CD4-positive, CD25-positive, alpha-beta regulatory T cell (primary cell): ENCODE measurements at regions not wholly inside any gene's neighbourhood (a gene's known extent, or its start where the extent isn't known, plus 50 kb on each side); places are given as distances from the start of the nearest gene placed in this dataset.

ENCODE experiments used
- ATAC-seq, 2 donors: fragments of 150-1000 bp; cut with Tn5 transposase; one replicate each; pipeline ENCODE4 v1.10.0; 2021; ENCODE audit warnings: low read depth in 2 of 2, moderate number of reproducible peaks in 2 of 2, moderate library complexity in 1 of 2
- DNase-seq, 3 donors: peaks; one replicate each; pipeline versions ENCODE4 v3.0.0 to v3.0.0-alpha.2; 2012 to 2022; ENCODE audit warnings: mixed read lengths in 1 of 3
- H3K27ac ChIP-seq: one replicate; pipeline ENCODE4 v1.7.0; 2013; ENCODE audit warnings: mild to moderate bottlenecking, low read length; ENCODE audit not compliant: insufficient read depth, poor library complexity, severe bottlenecking
- H3K27me3 ChIP-seq: one replicate; pipeline ENCODE4 v1.7.0; 2013; ENCODE audit warnings: low read length; ENCODE audit not compliant: control insufficient read depth, insufficient read depth
- H3K36me3 ChIP-seq: one replicate; pipeline ENCODE4 v1.7.0; 2013; ENCODE audit warnings: mild to moderate bottlenecking, low read length, moderate library complexity; ENCODE audit not compliant: control insufficient read depth, insufficient read depth
- H3K4me1 ChIP-seq: 2 replicates; pipeline ENCODE4 v1.7.0; 2013; ENCODE audit warnings: mild to moderate bottlenecking, low read length; ENCODE audit not compliant: insufficient read depth, control insufficient read depth, poor library complexity, severe bottlenecking
- H3K4me3 ChIP-seq: one replicate; pipeline ENCODE4 v1.7.0; 2013; ENCODE audit warnings: low read depth, mild to moderate bottlenecking, low read length, moderate library complexity
- H3K9me3 ChIP-seq, 2 experiments: 1 replicate in 1 of 2; 2 replicates in 1 of 2; pipeline ENCODE4 v1.7.0; 2013; ENCODE audit warnings: low read length in 2 of 2, mild to moderate bottlenecking in 1 of 2, moderate library complexity in 1 of 2; ENCODE audit not compliant: control insufficient read depth in 2 of 2
- H3K27ac Mint-ChIP-seq, 3 donors: one replicate each; pipeline ENCODE4 v1.8.0; 2020 to 2022; ENCODE audit warnings: mild to moderate bottlenecking in 3 of 3, mixed read lengths in 3 of 3, moderate library complexity in 2 of 3
- H3K27me3 Mint-ChIP-seq: one replicate; pipeline ENCODE4 v1.8.0; 2022; ENCODE audit warnings: mild to moderate bottlenecking, mixed read lengths
- H3K36me3 Mint-ChIP-seq: one replicate; pipeline ENCODE4 v1.8.0; 2020; ENCODE audit warnings: mixed read lengths
- H3K4me1 Mint-ChIP-seq, 4 donors: one replicate each; pipeline ENCODE4 v1.8.0; 2020 to 2022; ENCODE audit warnings: mixed read lengths in 4 of 4, mild to moderate bottlenecking in 1 of 4
- H3K4me3 Mint-ChIP-seq, 4 donors: one replicate each; pipeline ENCODE4 v1.8.0; 2020 to 2022; ENCODE audit warnings: mild to moderate bottlenecking in 4 of 4, mixed read lengths in 4 of 4, moderate library complexity in 3 of 4
- H3K9me3 Mint-ChIP-seq, 7 donors: one replicate each; pipeline ENCODE4 v1.8.0; 2020 to 2022; ENCODE audit warnings: mixed read lengths in 7 of 7, mild to moderate bottlenecking in 3 of 7, moderate library complexity in 2 of 7

DNA sequence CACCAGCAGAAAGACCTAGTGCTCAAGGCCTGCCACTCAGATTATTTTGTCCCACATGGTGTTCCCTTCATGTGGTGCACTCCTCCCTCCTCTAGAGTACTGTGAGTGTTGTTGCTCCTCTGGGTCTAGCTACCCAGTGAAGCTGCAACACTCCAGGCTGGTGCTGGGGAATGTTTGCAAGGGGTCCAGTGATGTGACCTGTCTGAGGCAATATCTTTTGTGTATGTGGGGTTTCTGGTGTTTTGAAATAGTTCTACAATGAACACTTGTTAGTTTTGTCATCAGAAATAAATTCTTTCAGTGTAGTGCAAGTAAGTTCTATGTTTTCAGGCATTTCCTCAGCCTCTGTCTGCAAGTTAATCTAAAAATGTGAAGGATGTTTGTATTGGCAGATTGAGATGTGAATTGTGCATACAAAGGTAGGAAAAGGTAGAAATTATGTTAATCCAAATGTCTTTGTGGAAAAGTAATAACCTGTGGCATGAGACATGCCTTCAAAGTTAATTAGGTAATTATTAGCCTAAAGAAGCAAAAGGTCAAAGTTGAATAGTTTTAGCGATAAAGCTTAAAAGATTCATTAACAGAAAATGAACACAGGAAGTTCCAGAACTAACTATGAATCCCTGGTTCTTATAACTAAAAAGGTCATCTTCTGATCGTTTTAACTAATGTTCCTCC is 616.8 kb downstream of the LTN1 start:
- Mint-ChIP-seq H3K36me3 (no peaks in the 10 kb centered on the region), H3K4me3 (no peak overlapping the region), H3K27ac (no peak overlapping the region), H3K27me3 (no peaks in the 10 kb centered on the region), H3K9me3 (peaks cover 3 to 28% (median 8%) of the 10 kb centered on the region in 7 donors), H3K4me1 (no peaks in the 10 kb centered on the region)
- no peak overlapping the region for H3K27ac ChIP-seq
- H3K27me3 ChIP-seq = no peaks in the 10 kb centered on the region
- H3K9me3 ChIP-seq = no peaks in the 10 kb centered on the region
- DNase-seq (no peak), ATAC-seq (no peak)
- no peak overlapping the region for H3K4me3 ChIP-seq
- no peaks in the 10 kb centered on the region for H3K4me1 ChIP-seq
- no peaks in the 10 kb centered on the region for H3K36me3 ChIP-seq

GRCh38 chr21:28374881-28375280 is 617.8 kb downstream of the LTN1 start:
- H3K4me3 ChIP-seq = no peak overlapping the region
- H3K27ac Mint-ChIP-seq = no peak overlapping the region
- no peaks in the 10 kb centered on the region for H3K36me3 Mint-ChIP-seq
- H3K9me3 Mint-ChIP-seq = peaks cover 4 to 28% (median 8%) of the 10 kb centered on the region in 7 donors
- no peak overlapping the region for H3K27ac ChIP-seq
- H3K4me1 ChIP-seq = no peaks in the 10 kb centered on the region
- no peaks in the 10 kb centered on the region for H3K9me3 ChIP-seq
- no peak for ATAC-seq
- H3K4me1 Mint-ChIP-seq = no peaks in the 10 kb centered on the region
- H3K27me3 Mint-ChIP-seq = no peaks in the 10 kb centered on the region
- no peak for DNase-seq
- no peak overlapping the region for H3K4me3 Mint-ChIP-seq
- no peaks in the 10 kb centered on the region for H3K27me3 ChIP-seq
- no peaks in the 10 kb centered on the region for H3K36me3 ChIP-seq

DNA sequence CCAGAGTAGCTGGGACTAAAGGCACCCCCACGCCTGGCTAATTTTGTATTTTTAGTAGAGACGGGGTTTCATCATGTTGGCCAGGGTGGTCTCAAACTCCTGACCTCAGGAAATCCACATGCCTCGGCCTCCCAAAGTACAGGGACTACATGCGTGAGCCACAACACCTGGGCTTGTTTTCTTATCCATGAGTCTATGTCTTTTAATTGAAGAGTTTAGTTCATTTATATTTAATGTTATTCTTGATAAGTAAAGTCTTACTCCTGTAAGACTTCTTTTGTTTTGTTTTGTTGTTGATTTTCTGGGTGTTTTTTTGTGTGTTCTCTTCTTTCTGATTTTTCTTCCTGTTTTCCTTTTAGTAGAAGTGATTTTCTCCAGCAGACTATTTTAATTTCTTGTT is 621.0 kb downstream of the LTN1 start:
- ATAC-seq (no peak), DNase-seq (no peak)
- Histone ChIP-seq H3K36me3 (no peaks in the 10 kb centered on the region), H3K9me3 (peaks cover 0 to 5% of the 10 kb centered on the region in 2 experiments), H3K4me3 (no peak overlapping the region), H3K27ac (no peak overlapping the region), H3K27me3 (no peaks in the 10 kb centered on the region), H3K4me1 (no peaks in the 10 kb centered on the region)
- H3K4me1 Mint-ChIP-seq = no peaks in the 10 kb centered on the region
- no peak overlapping the region for H3K27ac Mint-ChIP-seq
- peaks cover 4 to 31% (median 8%) of the 10 kb centered on the region in 7 donors for H3K9me3 Mint-ChIP-seq
- no peaks in the 10 kb centered on the region for H3K27me3 Mint-ChIP-seq
- no peak overlapping the region for H3K4me3 Mint-ChIP-seq
- H3K36me3 Mint-ChIP-seq = no peaks in the 10 kb centered on the region

GRCh38 chr21:28359300-28359699 is 633.4 kb downstream of the LTN1 start:
- no peaks in the 10 kb centered on the region for H3K27me3 Mint-ChIP-seq
- no peak overlapping the region for H3K4me3 Mint-ChIP-seq
- H3K9me3 ChIP-seq = no peaks in the 10 kb centered on the region

GRCh38 chr21:28358702-28359101 is 634.0 kb downstream of the LTN1 start:
- H3K4me1 Mint-ChIP-seq = no peaks in the 10 kb centered on the region
- no peak overlapping the region for H3K27ac Mint-ChIP-seq
- Histone ChIP-seq H3K36me3 (no peaks in the 10 kb centered on the region), H3K4me3 (no peak overlapping the region), H3K27me3 (no peaks in the 10 kb centered on the region), H3K27ac (no peak overlapping the region), H3K9me3 (no peaks in the 10 kb centered on the region), H3K4me1 (no peaks in the 10 kb centered on the region)
- no peak overlapping the region for H3K4me3 Mint-ChIP-seq
- no peak for DNase-seq
- no peaks in the 10 kb centered on the region for H3K9me3 Mint-ChIP-seq
- H3K36me3 Mint-ChIP-seq = no peaks in the 10 kb centered on the region
- no peak for ATAC-seq
- no peaks in the 10 kb centered on the region for H3K27me3 Mint-ChIP-seq

More at GRCh38 chr21:28359300-28359699, 633.4 kb downstream of the LTN1 start:
- Mint-ChIP-seq H3K36me3 (no peaks in the 10 kb centered on the region), H3K4me1 (no peaks in the 10 kb centered on the region), H3K27ac (no peak overlapping the region), H3K9me3 (no peaks in the 10 kb centered on the region)
- Histone ChIP-seq H3K4me3 (no peak overlapping the region), H3K27me3 (no peaks in the 10 kb centered on the region), H3K36me3 (no peaks in the 10 kb centered on the region), H3K4me1 (no peaks in the 10 kb centered on the region), H3K27ac (no peak overlapping the region)
- ATAC-seq = no peak
- DNase-seq = no peak

DNA sequence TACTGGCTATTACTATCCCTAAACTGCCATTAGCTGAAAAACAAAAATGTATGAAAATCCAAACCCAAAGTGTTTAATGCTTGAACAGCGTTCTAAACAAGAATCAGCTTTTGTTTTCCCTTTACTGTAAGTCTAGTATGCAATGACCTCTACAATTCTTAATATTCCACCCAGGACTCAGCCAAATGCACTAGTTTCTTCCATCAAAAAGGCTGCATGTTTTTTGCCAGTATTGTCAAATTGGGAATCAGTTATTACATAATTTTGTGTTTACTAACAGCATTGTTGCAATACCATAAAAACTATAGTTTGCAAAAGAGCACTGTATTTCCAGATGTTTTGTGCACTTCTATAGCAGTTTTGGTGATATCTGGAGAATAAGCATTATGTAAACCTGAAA is 634.5 kb downstream of the LTN1 start:
- H3K27ac Mint-ChIP-seq = no peak overlapping the region
- no peaks in the 10 kb centered on the region for H3K4me1 Mint-ChIP-seq
- Histone ChIP-seq H3K27ac (no peak overlapping the region), H3K4me3 (no peak overlapping the region), H3K27me3 (no peaks in the 10 kb centered on the region), H3K4me1 (no peaks in the 10 kb centered on the region), H3K9me3 (no peaks in the 10 kb centered on the region), H3K36me3 (no peaks in the 10 kb centered on the region)
- no peaks in the 10 kb centered on the region for H3K36me3 Mint-ChIP-seq
- H3K4me3 Mint-ChIP-seq = no peak overlapping the region
- no peaks in the 10 kb centered on the region for H3K27me3 Mint-ChIP-seq
- ATAC-seq (no peak), DNase-seq (no peak)
- no peaks in the 10 kb centered on the region for H3K9me3 Mint-ChIP-seq

DNA sequence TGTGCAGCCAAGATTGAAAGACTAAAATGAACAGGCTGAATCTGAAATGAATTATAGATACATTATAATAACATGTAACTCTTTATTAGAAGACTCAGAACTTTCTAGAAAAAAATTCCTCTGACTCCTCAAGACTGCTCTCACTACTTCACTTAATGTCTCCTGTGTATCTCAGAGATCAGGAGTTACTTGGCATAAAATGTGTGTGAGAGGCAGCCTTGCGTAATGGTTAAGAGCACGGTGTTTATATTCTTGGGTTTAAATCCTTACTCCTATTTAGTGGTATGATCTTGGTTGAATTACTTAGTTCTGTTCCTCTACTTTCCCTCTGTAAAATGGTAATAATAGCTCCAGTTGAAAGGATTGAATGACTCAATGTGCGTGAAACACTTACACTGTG is 634.9 kb downstream of the LTN1 start:
- H3K9me3 Mint-ChIP-seq = no peaks in the 10 kb centered on the region
- no peak overlapping the region for H3K27ac Mint-ChIP-seq
- no peaks in the 10 kb centered on the region for H3K36me3 Mint-ChIP-seq
- Histone ChIP-seq H3K27me3 (no peaks in the 10 kb centered on the region), H3K27ac (no peak overlapping the region), H3K9me3 (no peaks in the 10 kb centered on the region), H3K36me3 (no peaks in the 10 kb centered on the region), H3K4me3 (no peak overlapping the region), H3K4me1 (no peaks in the 10 kb centered on the region)
- ATAC-seq (no peak), DNase-seq (no peak)
- no peaks in the 10 kb centered on the region for H3K27me3 Mint-ChIP-seq
- H3K4me1 Mint-ChIP-seq = no peaks in the 10 kb centered on the region
- H3K4me3 Mint-ChIP-seq = no peak overlapping the region

DNA sequence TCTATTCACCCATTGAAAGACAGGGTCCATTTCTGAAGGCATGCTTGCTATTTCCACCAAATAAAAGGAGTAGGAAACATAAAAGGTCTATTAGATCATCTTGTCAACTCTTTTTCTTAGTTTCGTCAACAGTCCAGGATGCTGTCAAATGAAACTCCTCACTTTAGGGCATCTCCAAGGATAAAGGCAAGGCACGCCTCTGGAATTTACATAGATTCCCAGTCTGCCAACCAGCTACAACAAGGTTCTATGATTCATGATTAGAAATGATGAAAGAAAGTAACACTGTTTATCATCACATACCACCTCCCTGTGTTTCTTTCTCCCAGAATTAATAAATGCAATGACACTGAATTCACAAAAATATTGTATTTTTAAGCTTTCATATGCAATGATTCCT is 636.3 kb downstream of the LTN1 start:
- Mint-ChIP-seq H3K9me3 (no peaks in the 10 kb centered on the region), H3K4me3 (no peak overlapping the region), H3K36me3 (no peaks in the 10 kb centered on the region), H3K27me3 (no peaks in the 10 kb centered on the region), H3K4me1 (no peaks in the 10 kb centered on the region), H3K27ac (no peak overlapping the region)
- no peaks in the 10 kb centered on the region for H3K9me3 ChIP-seq
- H3K27me3 ChIP-seq = no peaks in the 10 kb centered on the region
- DNase-seq = no peak
- H3K4me3 ChIP-seq = no peak overlapping the region
- ATAC-seq = no peak
- no peak overlapping the region for H3K27ac ChIP-seq
- H3K36me3 ChIP-seq = no peaks in the 10 kb centered on the region
- H3K4me1 ChIP-seq = no peaks in the 10 kb centered on the region
